ENCODE measurements at regions not wholly inside any gene's neighbourhood (a gene's known extent, or its start where the extent isn't known, plus 50 kb on each side); places are given as distances from the start of the nearest gene placed in this dataset.

GRCh38 chr11:15390857-15391256 lies 276.1 kb downstream of the INSC start:
- DNase-seq, result no peak

GRCh38 chr11:15396778-15397177 lies 282.1 kb downstream of the INSC start:
- DNase-seq, result no peak

- no peak for DNase-seq
These were observed 292.2 kb downstream of the INSC start for GRCh38 chr11:15406851-15407351.

GRCh38 chr11:15412054-15412453 lies 297.3 kb downstream of the INSC start:
- DNase-seq, result peak; percentile 65

- peak; percentile 49 for DNase-seq
These were observed 304.2 kb downstream of the INSC start for GRCh38 chr11:15418921-15419320.

GRCh38 chr11:15419696-15420095 lies 305.0 kb downstream of the INSC start:
- DNase-seq, result no peak

- DNase-seq, result no peak
These were observed 315.7 kb downstream of the INSC start for GRCh38 chr11:15430381-15430780.

GRCh38 chr11:15434529-15434928 lies 319.8 kb downstream of the INSC start:
- no peak for DNase-seq

GRCh38 chr11:15446315-15446714 lies 331.6 kb downstream of the INSC start:
- DNase-seq, result no peak

GRCh38 chr11:15446929-15447328 lies 332.2 kb downstream of the INSC start:
- DNase-seq, result no peak

GRCh38 chr11:15451713-15452112 lies 337.0 kb downstream of the INSC start:
- DNase-seq, result no peak

GRCh38 chr11:15453211-15453765 lies 338.6 kb downstream of the INSC start:
- DNase-seq, result no peak

GRCh38 chr11:15468466-15468865 lies 353.7 kb downstream of the INSC start:
- DNase-seq, result no peak

- no peak for DNase-seq
These were observed 356.5 kb downstream of the INSC start for GRCh38 chr11:15471048-15471894.

GRCh38 chr11:15471895-15472799 lies 357.4 kb downstream of the INSC start:
- DNase-seq, result no peak

- DNase-seq, result no peak
These were observed 359.5 kb downstream of the INSC start for GRCh38 chr11:15473954-15474837.

GRCh38 chr11:15476371-15476917 lies 361.7 kb downstream of the INSC start:
- no peak for DNase-seq

GRCh38 chr11:15481871-15482270 lies 367.1 kb downstream of the INSC start:
- no peak for DNase-seq

GRCh38 chr11:15483205-15483604 lies 368.5 kb downstream of the INSC start:
- DNase-seq, result no peak

- no peak for DNase-seq
These were observed 369.7 kb downstream of the INSC start for GRCh38 chr11:15484398-15484797.

- no peak for DNase-seq
These were observed 370.7 kb downstream of the INSC start for GRCh38 chr11:15485432-15485831.

- DNase-seq, result no peak
These were observed 374.6 kb downstream of the INSC start for GRCh38 chr11:15489281-15489680.
